Stimulated activated memory B cell treated with anti-CD40 and anti-IgM and Interleukin-4, amounts not matched to agents 10 μg/mL and 1 μg/mL and 100 μg/mL, for 72 hours (primary cell): ENCODE measurements at regions not wholly inside any gene's neighbourhood (a gene's known extent, or its start where the extent isn't known, plus 50 kb on each side); places are given as distances from the start of the nearest gene placed in this dataset.

Experiments
- ATAC-seq: fragments of 150-1000 bp; cut with Tn5 transposase; 2 replicates; pipeline ENCODE4 v1.10.0; 2021
- H3K27ac Mint-ChIP-seq: one replicate; pipeline ENCODE4 v1.8.0; 2022; ENCODE audit warnings: mild to moderate bottlenecking, mixed read lengths
- H3K27me3 Mint-ChIP-seq: one replicate; pipeline ENCODE4 v1.8.0; 2022; ENCODE audit warnings: mixed read lengths
- H3K36me3 Mint-ChIP-seq: one replicate; pipeline ENCODE4 v1.8.0; 2022; ENCODE audit warnings: mixed read lengths
- H3K4me1 Mint-ChIP-seq: one replicate; pipeline ENCODE4 v1.8.0; 2022; ENCODE audit warnings: mixed read lengths
- H3K4me3 Mint-ChIP-seq: one replicate; pipeline ENCODE4 v1.8.0; 2022; ENCODE audit warnings: mild to moderate bottlenecking, moderate library complexity, mixed read lengths
- H3K9me3 Mint-ChIP-seq: one replicate; pipeline ENCODE4 v1.8.0; 2022; ENCODE audit warnings: mixed read lengths

GRCh38 chr3:40848421-40848820, 323.7 kb downstream of the ZNF621 start:
- Mint-ChIP-seq H3K4me1 (no peaks in the 10 kb centered on the region), H3K27me3 (peaks cover 9% of the 10 kb centered on the region), H3K9me3 (peaks cover 8% of the 10 kb centered on the region), H3K36me3 (no peaks in the 10 kb centered on the region), H3K27ac (no peak overlapping the region), H3K4me3 (no peak overlapping the region)
- ATAC-seq: no peak

GRCh38 chr3:40850861-40851260, 326.1 kb downstream of the ZNF621 start:
- H3K9me3 Mint-ChIP-seq: peaks cover 2% of the 10 kb centered on the region
- no peak overlapping the region for H3K4me3 Mint-ChIP-seq
- no peaks in the 10 kb centered on the region for H3K36me3 Mint-ChIP-seq
- no peaks in the 10 kb centered on the region for H3K4me1 Mint-ChIP-seq
- no peak overlapping the region for H3K27ac Mint-ChIP-seq
- H3K27me3 Mint-ChIP-seq: peaks cover 5% of the 10 kb centered on the region
- ATAC-seq: no peak

- no peaks in the 10 kb centered on the region for H3K27me3 Mint-ChIP-seq
- no peaks in the 10 kb centered on the region for H3K9me3 Mint-ChIP-seq
- H3K4me1 Mint-ChIP-seq: no peaks in the 10 kb centered on the region
- H3K36me3 Mint-ChIP-seq: no peaks in the 10 kb centered on the region
- no peak for ATAC-seq
- H3K4me3 Mint-ChIP-seq: no peak overlapping the region
- H3K27ac Mint-ChIP-seq: no peak overlapping the region
Observed at GRCh38 chr3:40851836-40852235, 327.1 kb downstream of the ZNF621 start.

- H3K27me3 Mint-ChIP-seq: no peaks in the 10 kb centered on the region
- H3K27ac Mint-ChIP-seq: no peak overlapping the region
- no peaks in the 10 kb centered on the region for H3K9me3 Mint-ChIP-seq
- H3K4me1 Mint-ChIP-seq: no peaks in the 10 kb centered on the region
- H3K4me3 Mint-ChIP-seq: no peak overlapping the region
- H3K36me3 Mint-ChIP-seq: no peaks in the 10 kb centered on the region
- no peak for ATAC-seq
Observed at GRCh38 chr3:40852712-40853111, 328.0 kb downstream of the ZNF621 start.

- Mint-ChIP-seq H3K27me3 (no peaks in the 10 kb centered on the region), H3K9me3 (no peaks in the 10 kb centered on the region), H3K27ac (no peak overlapping the region), H3K4me1 (no peaks in the 10 kb centered on the region), H3K4me3 (no peak overlapping the region), H3K36me3 (no peaks in the 10 kb centered on the region)
- no peak for ATAC-seq
Observed at GRCh38 chr3:40853474-40853873, 328.7 kb downstream of the ZNF621 start.

GRCh38 chr3:40855871-40856270, 331.1 kb downstream of the ZNF621 start:
- no peak for ATAC-seq
- H3K27ac Mint-ChIP-seq: no peak overlapping the region
- no peaks in the 10 kb centered on the region for H3K27me3 Mint-ChIP-seq
- no peaks in the 10 kb centered on the region for H3K9me3 Mint-ChIP-seq
- no peak overlapping the region for H3K4me3 Mint-ChIP-seq
- no peaks in the 10 kb centered on the region for H3K4me1 Mint-ChIP-seq
- H3K36me3 Mint-ChIP-seq: no peaks in the 10 kb centered on the region

- Mint-ChIP-seq H3K4me1 (no peaks in the 10 kb centered on the region), H3K27me3 (no peaks in the 10 kb centered on the region), H3K36me3 (no peaks in the 10 kb centered on the region), H3K27ac (no peak overlapping the region), H3K4me3 (no peak overlapping the region), H3K9me3 (no peaks in the 10 kb centered on the region)
- ATAC-seq: no peak
Observed at GRCh38 chr3:40858364-40859115, 333.8 kb downstream of the ZNF621 start.

GRCh38 chr3:40862946-40863345, 336.4 kb upstream of the CTNNB1 start:
- peaks cover 9% of the 10 kb centered on the region for H3K9me3 Mint-ChIP-seq
- no peaks in the 10 kb centered on the region for H3K36me3 Mint-ChIP-seq
- no peak overlapping the region for H3K4me3 Mint-ChIP-seq
- no peaks in the 10 kb centered on the region for H3K4me1 Mint-ChIP-seq
- no peak for ATAC-seq
- no peaks in the 10 kb centered on the region for H3K27me3 Mint-ChIP-seq
- no peak overlapping the region for H3K27ac Mint-ChIP-seq

- Mint-ChIP-seq H3K9me3 (peaks cover 9% of the 10 kb centered on the region), H3K4me3 (no peak overlapping the region), H3K4me1 (no peaks in the 10 kb centered on the region), H3K27me3 (no peaks in the 10 kb centered on the region), H3K36me3 (no peaks in the 10 kb centered on the region), H3K27ac (no peak overlapping the region)
- ATAC-seq: no peak
Observed at GRCh38 chr3:40864146-40864782, 335.0 kb upstream of the CTNNB1 start.

- Mint-ChIP-seq H3K27ac (no peak overlapping the region), H3K27me3 (no peaks in the 10 kb centered on the region), H3K36me3 (no peaks in the 10 kb centered on the region), H3K4me1 (no peaks in the 10 kb centered on the region), H3K4me3 (no peak overlapping the region), H3K9me3 (peaks cover 9% of the 10 kb centered on the region)
- ATAC-seq: no peak
Observed at GRCh38 chr3:40864915-40865314, 334.4 kb upstream of the CTNNB1 start.

GRCh38 chr3:40867797-40868196, 331.5 kb upstream of the CTNNB1 start:
- Mint-ChIP-seq H3K4me3 (no peak overlapping the region), H3K36me3 (no peaks in the 10 kb centered on the region), H3K27ac (no peak overlapping the region), H3K4me1 (no peaks in the 10 kb centered on the region), H3K9me3 (peaks cover 9% of the 10 kb centered on the region), H3K27me3 (no peaks in the 10 kb centered on the region)
- no peak for ATAC-seq

GRCh38 chr3:40869013-40869412, 330.3 kb upstream of the CTNNB1 start:
- ATAC-seq: no peak
- no peak overlapping the region for H3K4me3 Mint-ChIP-seq
- no peaks in the 10 kb centered on the region for H3K4me1 Mint-ChIP-seq
- H3K27me3 Mint-ChIP-seq: no peaks in the 10 kb centered on the region
- no peaks in the 10 kb centered on the region for H3K36me3 Mint-ChIP-seq
- H3K27ac Mint-ChIP-seq: no peak overlapping the region
- peaks cover 9% of the 10 kb centered on the region for H3K9me3 Mint-ChIP-seq

- H3K27ac Mint-ChIP-seq: no peak overlapping the region
- H3K36me3 Mint-ChIP-seq: no peaks in the 10 kb centered on the region
- no peaks in the 10 kb centered on the region for H3K4me1 Mint-ChIP-seq
- no peak for ATAC-seq
- H3K9me3 Mint-ChIP-seq: peaks cover 9% of the 10 kb centered on the region
- no peak overlapping the region for H3K4me3 Mint-ChIP-seq
- H3K27me3 Mint-ChIP-seq: no peaks in the 10 kb centered on the region
Observed at GRCh38 chr3:40869939-40870338, 329.4 kb upstream of the CTNNB1 start.

GRCh38 chr3:40871394-40871793, 327.9 kb upstream of the CTNNB1 start:
- no peak overlapping the region for H3K27ac Mint-ChIP-seq
- no peak for ATAC-seq
- peaks cover under 1% of the 10 kb centered on the region for H3K9me3 Mint-ChIP-seq
- H3K27me3 Mint-ChIP-seq: no peaks in the 10 kb centered on the region
- no peaks in the 10 kb centered on the region for H3K36me3 Mint-ChIP-seq
- H3K4me3 Mint-ChIP-seq: no peak overlapping the region
- no peaks in the 10 kb centered on the region for H3K4me1 Mint-ChIP-seq

GRCh38 chr3:40872258-40872920, 326.9 kb upstream of the CTNNB1 start:
- H3K27ac Mint-ChIP-seq: no peak overlapping the region
- no peaks in the 10 kb centered on the region for H3K36me3 Mint-ChIP-seq
- H3K27me3 Mint-ChIP-seq: no peaks in the 10 kb centered on the region
- H3K9me3 Mint-ChIP-seq: no peaks in the 10 kb centered on the region
- ATAC-seq: no peak
- H3K4me3 Mint-ChIP-seq: no peak overlapping the region
- H3K4me1 Mint-ChIP-seq: no peaks in the 10 kb centered on the region

- no peaks in the 10 kb centered on the region for H3K4me1 Mint-ChIP-seq
- H3K27me3 Mint-ChIP-seq: no peaks in the 10 kb centered on the region
- no peak for ATAC-seq
- no peak overlapping the region for H3K27ac Mint-ChIP-seq
- no peaks in the 10 kb centered on the region for H3K36me3 Mint-ChIP-seq
- H3K9me3 Mint-ChIP-seq: no peaks in the 10 kb centered on the region
- no peak overlapping the region for H3K4me3 Mint-ChIP-seq
Observed at GRCh38 chr3:40873476-40873875, 325.8 kb upstream of the CTNNB1 start.
